ENCODE measurements at regions not wholly inside any gene's neighbourhood (a gene's known extent, or its start where the extent isn't known, plus 50 kb on each side); places are given as distances from the start of the nearest gene placed in this dataset.

GRCh38 chr15:100763835-100764750 lies 115.5 kb upstream of the ALDH1A3 start:
- DNase-seq (ENCODE audit: insufficient read length), result no peak
- no peak for FAIRE-seq
- TF ChIP-seq POLR2A (IDR thresholded peaks at IDR 0.05; ENCODE audit: low read depth, low read length), result no peak

DNA sequence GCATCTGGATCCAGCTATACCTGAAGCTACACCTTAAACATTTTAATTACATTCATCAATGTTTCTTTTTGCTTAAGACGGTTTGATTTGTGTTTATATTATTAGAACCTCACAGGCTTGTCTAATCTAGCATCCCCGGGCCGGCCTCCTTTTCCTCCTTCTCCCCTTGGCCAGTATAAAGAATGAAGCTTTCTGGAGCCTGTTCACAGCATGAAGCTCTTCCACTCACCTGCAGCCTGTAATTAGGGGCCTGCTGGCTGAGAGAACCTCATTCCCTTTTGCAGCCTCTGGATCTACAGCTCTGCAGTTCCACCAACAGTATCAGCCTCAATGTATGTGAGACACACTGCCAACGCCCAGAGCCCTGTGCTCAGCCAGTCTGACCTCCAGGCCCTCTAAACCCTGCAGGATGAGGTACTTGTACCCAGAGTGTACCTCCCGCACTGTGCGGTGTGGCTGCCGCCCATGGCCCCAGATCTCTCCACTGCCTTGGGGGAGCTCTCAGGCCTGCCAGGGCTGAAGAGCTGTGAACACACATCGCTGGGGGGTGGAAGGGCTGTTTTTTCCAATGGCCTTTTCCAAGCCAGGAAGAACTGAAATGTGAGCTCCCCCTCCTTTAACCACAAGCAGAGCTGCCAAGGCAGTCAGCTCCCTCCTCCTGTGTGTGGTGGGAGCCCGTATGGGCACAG lies 114.7 kb upstream of the ALDH1A3 start:
- no peak for TF ChIP-seq POLR2AphosphoS5 (IDR thresholded peaks at IDR 0.05; ENCODE audit: low read depth, low read length)
- TF ChIP-seq TAF1 (IDR thresholded peaks at IDR 0.05; ENCODE audit: borderline replicate concordance, low read depth, low read length), result no peak
- no peak for TF ChIP-seq POLR2A (IDR thresholded peaks at IDR 0.05; ENCODE audit: low read depth, low read length)
- DNase-seq (ENCODE audit: insufficient read length), result no peak
- FAIRE-seq, result no peak

DNA sequence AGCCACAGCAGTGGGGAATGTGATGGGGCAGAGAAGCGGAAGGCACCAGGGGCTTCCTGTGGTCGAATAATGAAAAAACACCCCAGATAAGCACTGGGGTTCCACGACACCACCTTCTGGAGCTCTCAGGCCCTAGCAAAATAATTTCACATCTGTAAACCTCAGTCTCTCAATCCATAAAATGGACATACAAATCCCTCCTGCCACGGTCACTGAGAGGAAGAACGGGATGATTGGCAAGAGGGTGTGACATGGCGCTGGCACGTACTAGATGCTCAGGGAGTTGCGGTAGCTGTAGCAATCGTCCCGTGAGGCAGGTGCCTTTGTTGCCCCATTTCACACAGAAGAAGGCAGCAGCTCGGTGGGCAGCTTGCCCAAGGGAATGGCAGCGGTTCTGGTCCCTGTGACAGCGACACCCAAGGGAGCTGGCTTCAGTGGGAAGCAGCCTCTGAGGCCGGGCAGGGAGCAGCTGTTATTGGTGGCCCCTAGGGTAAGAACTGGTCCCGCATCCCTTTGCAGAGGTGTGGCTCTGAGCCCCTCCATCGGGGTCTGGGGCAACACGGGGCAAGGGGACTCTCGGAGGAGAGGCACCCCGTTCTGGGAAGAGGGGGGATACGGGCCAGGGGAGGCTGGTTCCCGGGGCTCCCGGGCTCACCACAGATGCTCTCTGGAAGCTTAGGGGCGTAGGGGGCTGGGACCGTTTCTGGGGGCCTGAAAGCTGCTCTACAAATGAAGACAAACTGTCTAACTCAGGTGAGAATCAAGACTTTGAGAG lies 114.0 kb upstream of the ALDH1A3 start:
- no peak for DNase-seq (ENCODE audit: insufficient read length)
- TF ChIP-seq POLR2AphosphoS5 (IDR thresholded peaks at IDR 0.05; ENCODE audit: low read depth, low read length) (no peak), TAF1 (IDR thresholded peaks at IDR 0.05; ENCODE audit: borderline replicate concordance, low read depth, low read length) (no peak), POLR2A (IDR thresholded peaks at IDR 0.05; ENCODE audit: low read depth, low read length) (no peak)
- FAIRE-seq, result no peak

DNA sequence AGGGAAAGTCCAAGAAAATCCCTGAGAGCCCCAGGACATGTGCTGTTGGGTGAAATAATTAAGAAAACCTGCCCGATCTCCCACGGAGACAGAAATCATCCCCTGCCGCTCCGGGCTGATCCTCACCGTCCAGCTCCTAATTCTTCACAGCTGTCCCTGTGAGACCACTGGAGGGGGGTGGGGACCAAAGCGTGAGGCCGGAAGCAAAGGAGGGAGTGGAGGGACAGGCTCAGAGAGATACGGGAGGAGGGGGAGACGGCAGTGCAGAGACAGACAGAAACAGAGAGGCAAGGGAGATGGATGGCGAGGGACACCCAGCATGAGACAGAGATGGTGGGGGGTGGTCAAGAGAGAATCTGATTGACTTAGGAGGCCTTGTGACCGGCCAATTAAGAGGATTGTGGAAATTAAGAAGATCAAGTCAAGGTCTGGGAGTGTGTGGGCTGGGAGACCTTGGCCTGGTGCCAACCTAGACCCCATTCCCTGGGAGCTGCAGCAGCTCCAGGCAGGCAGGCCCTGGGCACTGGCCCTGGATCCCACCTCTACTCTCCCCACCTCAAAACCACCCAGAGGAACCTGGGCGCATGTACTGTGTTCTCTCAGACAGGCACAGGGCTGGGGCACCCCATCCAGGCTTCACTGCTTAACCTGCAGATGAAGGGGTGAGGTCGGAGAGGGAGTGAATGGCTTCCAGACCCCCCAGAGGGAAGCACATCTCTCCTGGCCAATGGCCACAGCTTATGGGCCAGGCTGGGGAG lies 113.2 kb upstream of the ALDH1A3 start:
- DNase-seq (ENCODE audit: insufficient read length) (no peak), FAIRE-seq (no peak)
- no peak for TF ChIP-seq TAF1 (IDR thresholded peaks at IDR 0.05; ENCODE audit: borderline replicate concordance, low read depth, low read length)
- no peak for TF ChIP-seq POLR2A (IDR thresholded peaks at IDR 0.05; ENCODE audit: low read depth, low read length)
- TF ChIP-seq POLR2AphosphoS5 (IDR thresholded peaks at IDR 0.05; ENCODE audit: low read depth, low read length), result no peak

GRCh38 chr15:100767001-100767825 lies 112.4 kb upstream of the ALDH1A3 start:
- no peak for FAIRE-seq
- no peak for DNase-seq (ENCODE audit: insufficient read length)
- TF ChIP-seq POLR2A (IDR thresholded peaks at IDR 0.05; ENCODE audit: low read depth, low read length) (no peak), POLR2AphosphoS5 (IDR thresholded peaks at IDR 0.05; ENCODE audit: low read depth, low read length) (no peak), TAF1 (IDR thresholded peaks at IDR 0.05; ENCODE audit: borderline replicate concordance, low read depth, low read length) (no peak)

DNA sequence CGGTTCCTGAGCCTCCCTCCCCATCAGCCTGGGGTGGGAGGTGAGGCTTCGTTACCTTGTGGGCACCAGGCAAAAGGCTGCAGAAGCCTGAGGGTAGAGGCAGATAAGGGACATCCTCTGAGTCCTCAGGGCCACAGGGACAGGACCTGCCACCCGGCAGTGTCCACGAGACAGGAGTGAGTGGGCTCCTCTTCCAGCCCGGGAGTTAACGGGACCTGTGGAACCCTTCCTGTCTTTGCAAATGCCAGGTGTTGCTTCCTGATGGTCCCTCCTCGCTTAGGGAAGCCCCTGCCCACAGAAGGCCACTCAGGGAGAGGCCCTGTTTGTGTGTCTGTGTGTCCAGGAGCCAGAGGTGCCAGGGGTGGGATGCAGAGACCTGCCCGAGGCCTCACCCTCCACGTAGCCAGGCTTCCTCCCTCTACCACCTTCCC lies 111.1 kb upstream of the ALDH1A3 start:
- no peak for FAIRE-seq
- no peak for DNase-seq (ENCODE audit: insufficient read length)
- TF ChIP-seq POLR2AphosphoS5 (IDR thresholded peaks at IDR 0.05; ENCODE audit: low read depth, low read length), result no peak
- TF ChIP-seq POLR2A (IDR thresholded peaks at IDR 0.05; ENCODE audit: low read depth, low read length), result no peak
- TF ChIP-seq TAF1 (IDR thresholded peaks at IDR 0.05; ENCODE audit: borderline replicate concordance, low read depth, low read length), result no peak

DNA sequence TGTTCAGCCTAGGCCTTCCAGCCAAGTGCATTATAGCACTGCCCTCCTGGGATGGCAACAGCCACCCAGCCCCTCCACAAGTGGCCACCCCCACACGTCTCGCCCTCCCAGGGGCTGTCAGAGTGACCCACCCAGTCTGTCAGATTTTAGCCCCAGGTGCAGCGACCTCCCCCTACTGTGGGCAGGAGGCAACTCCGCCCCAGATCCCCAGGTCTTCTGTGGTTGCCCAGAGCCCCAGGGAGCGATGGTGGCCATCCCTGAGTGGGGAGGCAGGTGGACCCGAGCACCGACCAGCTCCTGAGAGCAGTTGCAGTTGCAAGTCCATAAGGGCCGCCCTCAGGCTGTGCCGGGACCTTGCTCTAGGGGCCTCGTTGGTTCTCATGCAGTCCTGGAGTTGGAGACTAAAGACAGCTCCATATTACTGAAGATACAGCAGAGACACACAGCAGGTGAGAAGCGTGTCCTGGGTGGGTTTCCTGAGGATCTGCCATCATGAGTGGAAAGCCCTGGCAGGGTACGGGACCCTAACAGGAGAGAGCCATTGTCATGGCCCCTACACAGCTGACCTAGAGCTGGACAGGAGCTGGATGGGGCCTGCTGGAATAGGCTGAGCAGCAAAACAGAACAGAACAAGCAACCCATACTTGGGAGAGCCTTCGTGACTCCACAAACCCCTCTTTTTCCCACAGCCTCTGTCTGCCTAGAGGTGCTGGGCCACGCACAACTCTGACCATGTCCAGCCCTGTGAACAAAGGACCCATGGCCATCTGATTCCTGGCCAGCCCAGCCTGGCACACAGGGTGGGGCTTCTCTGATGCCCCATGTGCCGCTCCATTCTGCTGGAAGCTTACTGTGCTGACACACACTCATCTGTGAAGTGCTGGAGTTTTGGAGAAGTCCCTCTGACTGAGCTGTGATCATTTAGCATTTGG lies 110.3 kb upstream of the ALDH1A3 start:
- no peak for TF ChIP-seq POLR2A (IDR thresholded peaks at IDR 0.05; ENCODE audit: low read depth, low read length)
- FAIRE-seq (no peak), DNase-seq (ENCODE audit: insufficient read length) (no peak)

- FAIRE-seq (no peak), DNase-seq (ENCODE audit: insufficient read length) (no peak)
- no peak for TF ChIP-seq POLR2AphosphoS5 (IDR thresholded peaks at IDR 0.05; ENCODE audit: low read depth, low read length)
- no peak for TF ChIP-seq TAF1 (IDR thresholded peaks at IDR 0.05; ENCODE audit: borderline replicate concordance, low read depth, low read length)
- no peak for TF ChIP-seq POLR2A (IDR thresholded peaks at IDR 0.05; ENCODE audit: low read depth, low read length)
Measured at GRCh38 chr15:100769975-100770340, 109.7 kb upstream of the ALDH1A3 start.

DNA sequence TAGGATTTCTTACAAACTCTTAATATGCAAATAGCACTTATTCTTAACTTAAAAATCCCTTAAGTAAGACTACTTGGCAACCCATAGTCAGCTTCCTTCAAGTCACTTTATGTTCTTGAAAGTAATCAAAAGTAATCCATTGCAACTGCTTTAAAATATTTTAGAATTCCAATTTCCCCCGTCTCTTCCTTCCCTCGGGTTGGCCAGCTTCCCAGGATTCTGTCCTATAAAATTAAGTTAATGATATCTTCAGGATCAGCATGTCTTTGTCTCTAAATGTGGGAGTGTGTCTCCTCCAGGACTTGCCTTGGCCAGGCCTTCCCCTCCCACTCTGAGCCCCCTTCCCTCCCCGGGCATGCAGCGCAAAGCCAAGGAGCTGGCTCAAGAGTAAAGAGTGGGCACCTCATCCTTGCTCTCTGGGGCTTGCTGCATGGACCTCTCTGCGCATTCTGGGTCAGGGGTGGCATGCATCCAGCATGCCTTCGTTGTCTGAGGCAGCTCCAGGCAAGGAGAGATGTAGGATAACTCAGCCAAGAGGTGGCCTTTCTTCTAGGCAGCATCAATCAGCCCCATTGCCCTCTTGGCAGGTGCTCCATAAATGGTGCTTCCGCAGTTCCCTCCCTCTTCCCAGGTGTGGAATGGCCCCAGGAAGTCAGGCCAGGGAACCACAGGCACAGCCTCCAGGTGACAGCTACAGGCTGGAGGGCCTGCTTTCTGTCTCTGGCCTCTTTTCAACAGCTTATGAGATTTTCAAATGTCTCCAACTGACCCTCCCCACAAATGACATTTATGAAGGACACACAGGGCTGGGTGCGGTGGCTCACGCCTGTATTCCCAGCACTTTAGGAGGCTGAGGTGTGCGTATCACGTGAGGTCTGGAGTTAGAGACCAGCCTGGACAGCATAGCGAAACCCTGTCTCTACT lies 108.7 kb upstream of the ALDH1A3 start:
- DNase-seq (ENCODE audit: insufficient read length), result no peak
- FAIRE-seq, result no peak
- TF ChIP-seq POLR2A (IDR thresholded peaks at IDR 0.05; ENCODE audit: low read depth, low read length) (no peak), POLR2AphosphoS5 (IDR thresholded peaks at IDR 0.05; ENCODE audit: low read depth, low read length) (no peak), TAF1 (IDR thresholded peaks at IDR 0.05; ENCODE audit: borderline replicate concordance, low read depth, low read length) (no peak)
